SKM-1 (cell line): ENCODE measurements at regions not wholly inside any gene's neighbourhood (a gene's known extent, or its start where the extent isn't known, plus 50 kb on each side); places are given as distances from the start of the nearest gene placed in this dataset.

Source experiments
- DNase-seq: peaks from one replicate; lab custom pipeline; 2025; ENCODE audit not compliant: unreplicated experiment; lab: John Stamatoyannopoulos, UW

GRCh38 chr17:73753751-73754496 is 109.7 kb upstream of the SDK2 start:
- DNase-seq: no peak

GRCh38 chr17:73754886-73755400 is 110.7 kb upstream of the SDK2 start:
- no peak for DNase-seq

GRCh38 chr17:73757420-73757819 is 113.2 kb upstream of the SDK2 start:
- no peak for DNase-seq

GRCh38 chr17:73758245-73758644 is 114.0 kb upstream of the SDK2 start:
- peak; percentile 43 for DNase-seq

- DNase-seq: no peak
These were observed 115.1 kb upstream of the SDK2 start for GRCh38 chr17:73759324-73759723.

GRCh38 chr17:73759734-73760438 is 115.6 kb upstream of the SDK2 start:
- no peak for DNase-seq

GRCh38 chr17:73760439-73760758 is 116.2 kb upstream of the SDK2 start:
- no peak for DNase-seq

GRCh38 chr17:73765824-73766563 is 121.7 kb upstream of the SDK2 start:
- no peak for DNase-seq

- DNase-seq: no peak
These were observed 123.5 kb upstream of the SDK2 start for GRCh38 chr17:73767696-73768095.

GRCh38 chr17:73768691-73769090 is 124.4 kb upstream of the SDK2 start:
- DNase-seq: no peak

GRCh38 chr17:73769479-73769878 is 125.2 kb upstream of the SDK2 start:
- no peak for DNase-seq

- no peak for DNase-seq
These were observed 126.0 kb upstream of the SDK2 start for GRCh38 chr17:73770115-73770848.

- DNase-seq: no peak
These were observed 126.6 kb upstream of the SDK2 start for GRCh38 chr17:73770849-73771229.

GRCh38 chr17:73772107-73772705 is 128.0 kb upstream of the SDK2 start:
- no peak for DNase-seq

- DNase-seq: no peak
These were observed 129.5 kb upstream of the SDK2 start for GRCh38 chr17:73773702-73774101.

- DNase-seq: no peak
These were observed 130.6 kb upstream of the SDK2 start for GRCh38 chr17:73774852-73775251.

- DNase-seq: no peak
These were observed 132.3 kb upstream of the SDK2 start for GRCh38 chr17:73776351-73777130.

- no peak for DNase-seq
These were observed 132.8 kb upstream of the SDK2 start for GRCh38 chr17:73777131-73777449.

- DNase-seq: no peak
These were observed 138.0 kb upstream of the SDK2 start for GRCh38 chr17:73782231-73782630.
